Transverse colon (tissue), 4 donors: ENCODE measurements at regions not wholly inside any gene's neighbourhood (a gene's known extent, or its start where the extent isn't known, plus 50 kb on each side); places are given as distances from the start of the nearest gene placed in this dataset.

Experiments used
- DNase-seq: peaks from one replicate; pipeline ENCODE4 v3.0.0-alpha.2; 2019
- H3K27ac ChIP-seq, 4 donors: fragments of 200-600 bp; sonication (generic); 2 replicates each; pipeline ENCODE4 v1.5.1; 2016 to 2018; ENCODE audit warnings: inconsistent platforms in 4 of 4
- H3K27me3 ChIP-seq: fragments of 200-600 bp; sonication (generic); 2 replicates; pipeline ENCODE4 v1.5.1; 2017; ENCODE audit warnings: inconsistent platforms
- H3K36me3 ChIP-seq, 4 donors: fragments of 200-600 bp; sonication (generic); 2 replicates each; pipeline ENCODE4 v1.5.1; 2017 to 2019; ENCODE audit warnings: inconsistent platforms in 4 of 4
- H3K4me1 ChIP-seq, 4 donors: fragments of 200-600 bp; sonication (generic); 2 replicates each; pipeline ENCODE4 v1.5.1; 2017 to 2020; ENCODE audit warnings: inconsistent platforms in 4 of 4
- H3K4me3 ChIP-seq, 4 donors: fragments of 200-600 bp; sonication (generic); 1 replicate in 1 of 4; 2 replicates in 3 of 4; pipeline versions ENCODE4 v1.5.1 to v1.6.1; 2017 to 2019; ENCODE audit warnings: inconsistent platforms in 4 of 4
- H3K9me3 ChIP-seq, 2 donors: fragments of 200-600 bp; sonication (generic); 2 replicates each; pipeline ENCODE4 v1.5.1; 2017 to 2019; ENCODE audit warnings: inconsistent platforms in 2 of 2
- CTCF ChIP-seq, 5 experiments: fragments of 200-600 bp in 3 of 5; fragments of 450-650 bp in 2 of 5; sonication (generic) in 3 of 5; IDR thresholded peaks; 1 replicate in 2 of 5; 2 replicates in 3 of 5; pipeline ENCODE4 v1.5.1; 2016 to 2017; ENCODE audit warnings: antibody characterized with exemption in 5 of 5, inconsistent platforms in 3 of 5, mild to moderate bottlenecking in 2 of 5, moderate library complexity in 1 of 5
- EP300 ChIP-seq: sonication (generic); formaldehyde crosslinking; IDR thresholded peaks from one replicate; pipeline ENCODE4 v1.6.1; 2017; ENCODE audit warnings: antibody characterized with exemption, low read depth
- POLR2A ChIP-seq: fragments of 450-650 bp; IDR thresholded peaks from one replicate; pipeline ENCODE4 v1.6.1; 2016; ENCODE audit warnings: antibody characterized with exemption, mild to moderate bottlenecking, moderate library complexity
- POLR2AphosphoS5 ChIP-seq, 3 donors: sonication (generic); formaldehyde crosslinking; IDR thresholded peaks; one replicate each; pipeline ENCODE4 v1.6.1; 2016; ENCODE audit warnings: antibody characterized with exemption in 3 of 3
- WGBS, 2 donors: methylation state at CpG; one replicate each; pipeline ENCODE4 v1.1.5; 2018; ENCODE audit warnings: low coverage in 1 of 2; 5-methylcytosine and 5-hydroxymethylcytosine counted together
- in situ Hi-C, 4 donors: fragments of 200-750 bp; cut with MboI; loops; one replicate each; pipeline versions ENCODE4 v1.15.0 to v1.15.1; 2017; ENCODE audit warnings: low sequenced_read_pairs in 3 of 4, low pct_ligation_motif_present in 1 of 4, low pct_unique_long_range_greater_than_20kb in 1 of 4
- intact Hi-C: fragments of 100-400 bp; cut with DNase I; formaldehyde crosslinking; loops from one replicate; pipeline ENCODE4 v1.15.1; 2023; ENCODE audit warnings: low total_unique reads

GRCh38 chr15:47541562-47541961, 175.7 kb upstream of the SEMA6D start:
- 49 to 70% methylated on average over 2 of the region's 2 CpGs for WGBS, 2 donors
- intact Hi-C loops (no loop called here), in situ Hi-C loops (no loop called here)
- DNase-seq: no peak
- no peaks in the 10 kb centered on the region for H3K4me1 ChIP-seq
- H3K4me3 ChIP-seq: no peak overlapping the region
- H3K27me3 ChIP-seq: no peaks in the 10 kb centered on the region
- H3K27ac ChIP-seq: peak overlapping the region in 1 of 4 donors; percentile 17
- TF ChIP-seq EP300 (no peak), POLR2AphosphoS5 (IDR thresholded peaks at IDR 0.05) (no peak), POLR2A (no peak), CTCF (IDR thresholded peaks at IDR 0.05) (no peak)
- H3K9me3 ChIP-seq: no peaks in the 10 kb centered on the region
- H3K36me3 ChIP-seq: no peaks in the 10 kb centered on the region

GRCh38 chr15:47542312-47542989, 174.9 kb upstream of the SEMA6D start:
- intact Hi-C loops (no loop called here), in situ Hi-C loops (no loop called here)
- Histone ChIP-seq H3K4me1 (no peaks in the 10 kb centered on the region), H3K36me3 (no peaks in the 10 kb centered on the region), H3K27me3 (no peaks in the 10 kb centered on the region), H3K27ac (peak overlapping the region in 1 of 4 donors; percentile 17), H3K4me3 (no peak overlapping the region), H3K9me3 (no peaks in the 10 kb centered on the region)
- WGBS, 2 donors: 50 to 80% methylated on average over 1 to 2 of the region's 2 CpGs
- TF ChIP-seq EP300: no peak
- no peak for TF ChIP-seq POLR2AphosphoS5 (IDR thresholded peaks at IDR 0.05)
- TF ChIP-seq CTCF (IDR thresholded peaks at IDR 0.05): no peak
- no peak for TF ChIP-seq POLR2A
- no peak for DNase-seq

- Histone ChIP-seq H3K4me1 (peaks cover 0 to 16% (median 0%) of the 10 kb centered on the region in 4 donors), H3K27me3 (no peaks in the 10 kb centered on the region), H3K36me3 (no peaks in the 10 kb centered on the region), H3K9me3 (no peaks in the 10 kb centered on the region), H3K27ac (no peak overlapping the region), H3K4me3 (no peak overlapping the region)
- in situ Hi-C loops: no loop called here
- TF ChIP-seq POLR2AphosphoS5 (IDR thresholded peaks at IDR 0.05): no peak
- TF ChIP-seq POLR2A: no peak
- TF ChIP-seq EP300: no peak
- no peak for TF ChIP-seq CTCF (IDR thresholded peaks at IDR 0.05)
- intact Hi-C loops: no loop called here
- DNase-seq: no peak
- 25 to 44% methylated on average over 1 of the region's 1 CpG for WGBS, 2 donors
Observed at GRCh38 chr15:47548231-47548630, 169.1 kb upstream of the SEMA6D start.

- 83% methylated on average over 3 of the region's 3 CpGs; no CpG with 5 or more reads in 1 of the 2 donors for WGBS, 2 donors
- no peak for DNase-seq
- H3K36me3 ChIP-seq: no peaks in the 10 kb centered on the region
- no peaks in the 10 kb centered on the region for H3K27me3 ChIP-seq
- no peak overlapping the region for H3K27ac ChIP-seq
- no peaks in the 10 kb centered on the region for H3K9me3 ChIP-seq
- no peak for TF ChIP-seq POLR2AphosphoS5 (IDR thresholded peaks at IDR 0.05)
- TF ChIP-seq EP300: no peak
- no peak for TF ChIP-seq CTCF (IDR thresholded peaks at IDR 0.05)
- H3K4me3 ChIP-seq: no peak overlapping the region
- in situ Hi-C loops (no loop called here), intact Hi-C loops (no loop called here)
- H3K4me1 ChIP-seq: peaks cover 0 to 16% (median 2%) of the 10 kb centered on the region in 4 donors
Observed at GRCh38 chr15:47548986-47549385, 168.3 kb upstream of the SEMA6D start.
